ENCODE measurements at regions not wholly inside any gene's neighbourhood (a gene's known extent, or its start where the extent isn't known, plus 50 kb on each side); places are given as distances from the start of the nearest gene placed in this dataset.

DNA sequence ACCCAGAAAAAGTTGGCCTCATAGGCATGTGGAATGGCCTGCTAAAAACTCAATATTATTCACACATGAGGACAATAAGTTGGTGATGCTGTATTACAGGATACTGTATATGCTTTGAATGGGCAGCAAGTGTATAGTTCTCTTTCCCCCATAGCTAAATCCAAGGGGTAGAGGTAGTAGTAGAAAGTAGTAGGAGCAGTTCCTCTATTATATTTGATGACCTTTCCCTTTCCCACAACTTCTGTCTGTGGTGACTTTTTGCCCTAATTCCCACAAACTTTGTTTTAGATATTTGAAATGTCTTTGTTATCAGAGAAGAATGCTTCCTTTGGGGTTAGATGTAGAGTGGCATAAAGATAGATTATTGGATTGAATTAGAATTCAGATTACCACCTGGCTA lies 154.0 kb upstream of the STEAP4 start:
- TF ChIP-seq, protein P1, sequence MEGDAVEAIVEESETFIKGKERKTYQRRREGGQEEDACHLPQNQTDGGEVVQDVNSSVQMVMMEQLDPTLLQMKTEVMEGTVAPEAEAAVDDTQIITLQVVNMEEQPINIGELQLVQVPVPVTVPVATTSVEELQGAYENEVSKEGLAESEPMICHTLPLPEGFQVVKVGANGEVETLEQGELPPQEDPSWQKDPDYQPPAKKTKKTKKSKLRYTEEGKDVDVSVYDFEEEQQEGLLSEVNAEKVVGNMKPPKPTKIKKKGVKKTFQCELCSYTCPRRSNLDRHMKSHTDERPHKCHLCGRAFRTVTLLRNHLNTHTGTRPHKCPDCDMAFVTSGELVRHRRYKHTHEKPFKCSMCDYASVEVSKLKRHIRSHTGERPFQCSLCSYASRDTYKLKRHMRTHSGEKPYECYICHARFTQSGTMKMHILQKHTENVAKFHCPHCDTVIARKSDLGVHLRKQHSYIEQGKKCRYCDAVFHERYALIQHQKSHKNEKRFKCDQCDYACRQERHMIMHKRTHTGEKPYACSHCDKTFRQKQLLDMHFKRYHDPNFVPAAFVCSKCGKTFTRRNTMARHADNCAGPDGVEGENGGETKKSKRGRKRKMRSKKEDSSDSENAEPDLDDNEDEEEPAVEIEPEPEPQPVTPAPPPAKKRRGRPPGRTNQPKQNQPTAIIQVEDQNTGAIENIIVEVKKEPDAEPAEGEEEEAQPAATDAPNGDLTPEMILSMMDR (conservative IDR thresholded peaks at IDR 0.05) = no peak
- H3K27ac ChIP-seq = no peak overlapping the region

DNA sequence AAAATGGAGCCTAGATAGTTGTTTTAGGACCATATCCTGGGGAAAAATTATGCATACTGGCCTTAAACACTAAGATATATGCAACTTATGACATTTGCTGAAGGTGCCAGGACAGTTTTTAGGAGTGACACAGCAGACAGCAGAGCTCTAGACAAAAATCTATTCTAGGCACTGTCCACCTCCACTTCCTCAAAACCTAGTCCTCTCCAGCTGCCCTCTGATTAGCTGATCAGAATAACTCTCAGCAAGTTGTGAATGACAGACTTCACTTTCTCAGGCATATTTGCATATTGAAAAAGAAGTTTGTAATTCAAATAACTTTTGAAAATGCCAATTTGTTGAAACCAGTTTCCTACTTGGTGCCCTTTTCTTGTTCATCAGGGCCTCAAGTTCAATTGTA lies 152.3 kb upstream of the STEAP4 start:
- TF ChIP-seq, protein P1 (conservative IDR thresholded peaks at IDR 0.05) = no peak
- no peak overlapping the region for H3K27ac ChIP-seq

DNA sequence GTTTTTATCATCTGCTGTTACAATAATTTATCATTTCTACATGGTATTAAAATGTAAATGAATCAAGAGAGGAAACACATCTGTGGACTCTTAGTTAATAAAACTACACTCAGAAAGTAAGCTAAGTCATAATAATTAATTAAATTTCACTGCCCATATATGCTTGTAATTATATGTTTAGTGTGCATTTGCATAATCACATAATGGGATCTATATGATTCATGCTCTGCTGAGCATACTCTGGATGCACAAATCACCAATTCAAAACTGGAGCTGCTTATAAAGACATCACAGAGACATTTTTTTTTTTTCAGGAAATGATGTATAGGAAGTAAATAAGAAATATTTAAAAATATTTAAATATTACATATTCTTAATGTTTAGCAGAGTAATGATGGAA lies 151.6 kb upstream of the STEAP4 start:
- no peak overlapping the region for H3K27ac ChIP-seq
- TF ChIP-seq, protein P1 (conservative IDR thresholded peaks at IDR 0.05) = no peak

DNA sequence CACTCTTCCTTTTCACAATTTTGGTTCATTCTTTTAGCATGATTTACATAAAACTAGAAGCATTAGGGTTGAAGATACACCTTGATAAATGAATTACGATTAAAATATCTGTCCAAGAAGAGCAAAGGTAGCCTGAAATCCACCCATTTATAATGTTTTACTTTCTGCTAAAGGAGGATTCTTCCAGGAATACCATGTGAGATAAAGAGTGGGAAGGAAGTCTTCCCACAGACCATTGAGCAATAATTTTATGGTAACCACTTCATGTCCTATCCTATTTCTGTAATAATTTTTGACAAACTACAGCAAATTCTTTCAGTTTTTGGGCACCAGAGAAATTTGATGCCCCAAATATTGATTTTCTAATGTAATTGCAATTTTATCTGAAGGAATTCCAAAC lies 150.6 kb upstream of the STEAP4 start:
- H3K27ac ChIP-seq = no peak overlapping the region
- TF ChIP-seq, protein P1 (conservative IDR thresholded peaks at IDR 0.05) = no peak

DNA sequence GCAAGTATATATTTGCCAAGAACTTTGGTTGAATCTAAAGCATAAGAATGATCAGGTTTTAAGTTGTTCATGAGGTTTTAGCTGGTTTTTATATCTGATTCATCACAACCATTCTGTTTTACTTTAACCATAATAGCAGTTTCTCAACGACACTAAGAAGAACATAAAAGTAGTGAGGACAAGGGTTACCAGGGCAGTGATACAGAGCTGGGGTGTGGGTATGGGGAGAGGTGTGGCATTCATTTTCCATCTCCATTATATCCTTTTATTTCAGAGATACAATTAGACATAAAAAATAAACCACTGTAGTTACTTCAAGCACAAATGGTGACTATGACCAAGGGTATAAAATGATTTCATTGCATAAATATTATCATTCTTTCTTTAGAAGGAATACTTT lies 149.8 kb upstream of the STEAP4 start:
- TF ChIP-seq, protein P1 (conservative IDR thresholded peaks at IDR 0.05) = no peak

DNA sequence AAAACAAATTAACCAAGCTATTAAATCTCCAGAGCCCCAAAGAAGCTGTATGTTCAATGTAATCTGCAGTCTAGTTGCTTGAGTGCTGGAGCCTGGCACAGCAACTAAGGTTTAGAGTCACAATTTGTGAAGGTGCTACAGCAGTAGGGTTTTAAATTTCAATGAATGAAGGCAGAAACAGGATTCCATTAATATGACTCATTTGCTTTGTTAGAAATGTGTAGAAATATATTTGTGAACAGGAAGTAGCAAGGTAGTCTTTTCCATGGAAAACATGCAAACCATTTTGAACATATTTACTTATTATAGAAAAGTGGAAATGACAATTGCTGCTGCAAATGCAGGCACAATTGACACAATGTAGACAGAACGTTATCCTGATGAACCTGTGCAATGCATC lies 149.0 kb upstream of the STEAP4 start:
- TF ChIP-seq, protein P1 (conservative IDR thresholded peaks at IDR 0.05) = no peak
- no peak overlapping the region for H3K27ac ChIP-seq

More for the DNA sequence above, 149.8 kb upstream of the STEAP4 start:
- no peak overlapping the region for H3K27ac ChIP-seq

DNA sequence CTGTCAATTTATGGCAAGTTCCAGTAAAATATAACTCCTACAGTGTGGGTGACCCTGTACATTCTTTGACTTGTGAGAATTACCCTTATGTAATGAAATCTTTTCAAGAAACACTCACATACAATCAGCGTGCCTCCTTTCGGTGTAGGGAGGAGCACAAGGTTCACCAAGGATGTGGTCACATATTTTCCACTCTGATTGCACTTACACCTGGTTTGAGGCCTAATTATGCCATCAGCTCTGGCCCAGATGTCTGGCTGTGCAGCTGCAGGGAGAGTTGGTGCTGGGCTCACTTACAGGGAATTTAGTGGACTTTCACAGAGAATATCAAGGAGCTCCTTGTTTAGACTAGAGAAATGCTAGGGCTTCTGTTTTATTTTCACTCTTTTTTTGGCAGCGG lies 146.0 kb upstream of the STEAP4 start:
- H3K27ac ChIP-seq = no peak overlapping the region
- TF ChIP-seq, protein P1 (conservative IDR thresholded peaks at IDR 0.05) = no peak

DNA sequence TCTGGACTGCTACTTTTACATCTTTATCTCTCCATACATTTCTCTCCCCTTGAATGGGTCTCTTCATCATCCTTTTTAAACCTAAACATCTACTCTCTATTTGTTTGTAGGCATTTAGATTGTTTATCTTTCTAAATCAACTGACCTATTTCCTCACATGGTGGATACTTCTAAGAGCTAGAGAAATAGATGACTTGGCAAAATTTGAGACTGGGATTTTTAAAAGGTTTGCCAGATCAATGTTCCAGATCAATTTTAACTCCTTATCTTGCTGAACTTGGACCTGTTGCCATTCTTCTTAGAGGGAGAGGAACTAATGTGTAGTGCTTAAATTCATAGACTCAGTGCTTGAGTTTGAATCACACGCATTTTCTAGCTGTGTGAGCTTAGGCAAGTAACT lies 144.2 kb upstream of the STEAP4 start:
- TF ChIP-seq, protein P1 (conservative IDR thresholded peaks at IDR 0.05) = no peak
- no peak overlapping the region for H3K27ac ChIP-seq
